ENCODE measurements at regions not wholly inside any gene's neighbourhood (a gene's known extent, or its start where the extent isn't known, plus 50 kb on each side); places are given as distances from the start of the nearest gene placed in this dataset.

DNA sequence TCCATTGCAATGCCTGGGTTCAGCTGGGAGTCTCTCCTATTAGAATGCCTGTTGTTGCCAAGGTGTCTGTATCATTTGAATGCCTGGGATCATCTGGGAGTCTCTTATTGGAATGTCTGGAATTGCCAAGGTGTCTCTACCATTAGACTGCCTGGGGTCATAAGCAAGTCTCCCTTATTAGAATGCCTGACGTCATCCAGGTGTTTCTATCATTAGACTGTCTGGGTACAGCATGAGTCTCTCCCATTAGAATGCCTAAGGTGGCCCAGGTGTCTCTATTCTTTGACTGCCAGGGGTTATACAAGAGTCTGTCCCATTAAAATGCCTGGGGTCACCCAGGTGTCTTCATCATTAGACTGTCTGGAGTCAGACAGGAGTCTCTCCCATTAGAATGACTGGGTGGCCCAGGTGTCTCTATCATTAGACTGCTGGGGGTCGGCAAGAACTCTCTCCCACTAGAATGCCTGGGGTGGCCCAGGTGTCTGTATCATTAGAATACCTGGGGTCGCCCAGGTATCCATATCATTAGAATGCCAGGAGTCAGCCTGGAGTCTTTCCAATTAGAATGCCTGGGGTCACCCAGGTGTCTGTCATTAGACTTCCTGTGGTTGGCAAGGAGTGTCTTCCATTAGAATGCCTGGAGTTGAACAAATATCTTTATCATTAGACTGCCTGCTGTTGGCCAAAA, 2274.0 kb downstream of the TP53TG3F start:
- TF ChIP-seq, protein P1, sequence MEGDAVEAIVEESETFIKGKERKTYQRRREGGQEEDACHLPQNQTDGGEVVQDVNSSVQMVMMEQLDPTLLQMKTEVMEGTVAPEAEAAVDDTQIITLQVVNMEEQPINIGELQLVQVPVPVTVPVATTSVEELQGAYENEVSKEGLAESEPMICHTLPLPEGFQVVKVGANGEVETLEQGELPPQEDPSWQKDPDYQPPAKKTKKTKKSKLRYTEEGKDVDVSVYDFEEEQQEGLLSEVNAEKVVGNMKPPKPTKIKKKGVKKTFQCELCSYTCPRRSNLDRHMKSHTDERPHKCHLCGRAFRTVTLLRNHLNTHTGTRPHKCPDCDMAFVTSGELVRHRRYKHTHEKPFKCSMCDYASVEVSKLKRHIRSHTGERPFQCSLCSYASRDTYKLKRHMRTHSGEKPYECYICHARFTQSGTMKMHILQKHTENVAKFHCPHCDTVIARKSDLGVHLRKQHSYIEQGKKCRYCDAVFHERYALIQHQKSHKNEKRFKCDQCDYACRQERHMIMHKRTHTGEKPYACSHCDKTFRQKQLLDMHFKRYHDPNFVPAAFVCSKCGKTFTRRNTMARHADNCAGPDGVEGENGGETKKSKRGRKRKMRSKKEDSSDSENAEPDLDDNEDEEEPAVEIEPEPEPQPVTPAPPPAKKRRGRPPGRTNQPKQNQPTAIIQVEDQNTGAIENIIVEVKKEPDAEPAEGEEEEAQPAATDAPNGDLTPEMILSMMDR (IDR thresholded peaks at IDR 0.05), result no peak
- no peak for TF ChIP-seq EZH2 (IDR thresholded peaks at IDR 0.05; ENCODE audit: borderline replicate concordance, insufficient read depth, low read depth, low read length, poor library complexity, severe bottlenecking)

Data from B cell (primary cell).